NOMO-1 treated with dmso at 0.1 percent for 144 hours (cell line): ENCODE measurements at regions not wholly inside any gene's neighbourhood (a gene's known extent, or its start where the extent isn't known, plus 50 kb on each side); places are given as distances from the start of the nearest gene placed in this dataset.
A peak's percentile ranks its signal among the peaks of the same experiment; 100 is the strongest.
"Not testable (repeated sequence)": the region's sequence is repeated elsewhere in the genome, so short reads cannot be mapped to it uniquely, and the experiment has no call there.

Source experiments
- DNase-seq: peaks from one replicate; lab custom pipeline; 2025; ENCODE audit not compliant: unreplicated experiment; lab: John Stamatoyannopoulos, UW

GRCh38 chr1:221978631-221979334 is 236.9 kb upstream of the DUSP10 start:
- not testable (repeated sequence) for DNase-seq

- not testable (repeated sequence) for DNase-seq
These were observed 231.9 kb upstream of the DUSP10 start for GRCh38 chr1:221973787-221974186.

- DNase-seq: no peak
These were observed 230.7 kb upstream of the DUSP10 start for GRCh38 chr1:221972276-221973235.

DNA sequence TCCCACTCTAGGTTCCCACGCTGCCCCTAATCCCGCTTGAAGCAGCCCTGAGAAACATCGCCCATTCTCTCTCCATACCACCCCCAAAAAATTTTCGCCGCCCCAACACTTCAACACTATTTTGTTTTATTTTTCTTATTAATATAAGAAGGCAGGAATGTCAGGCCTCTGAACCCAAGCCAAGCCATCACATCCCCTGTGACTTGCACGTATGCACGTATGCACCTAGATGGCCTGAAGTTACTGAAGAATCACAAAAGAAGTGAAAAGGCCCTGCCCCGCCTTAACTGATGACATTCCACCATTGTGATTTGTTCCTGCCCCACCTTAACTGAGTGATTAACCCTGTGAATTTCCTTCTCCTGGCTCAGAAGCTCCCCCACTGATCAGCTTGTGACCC is 229.1 kb upstream of the DUSP10 start:
- not testable (repeated sequence) for DNase-seq

DNA sequence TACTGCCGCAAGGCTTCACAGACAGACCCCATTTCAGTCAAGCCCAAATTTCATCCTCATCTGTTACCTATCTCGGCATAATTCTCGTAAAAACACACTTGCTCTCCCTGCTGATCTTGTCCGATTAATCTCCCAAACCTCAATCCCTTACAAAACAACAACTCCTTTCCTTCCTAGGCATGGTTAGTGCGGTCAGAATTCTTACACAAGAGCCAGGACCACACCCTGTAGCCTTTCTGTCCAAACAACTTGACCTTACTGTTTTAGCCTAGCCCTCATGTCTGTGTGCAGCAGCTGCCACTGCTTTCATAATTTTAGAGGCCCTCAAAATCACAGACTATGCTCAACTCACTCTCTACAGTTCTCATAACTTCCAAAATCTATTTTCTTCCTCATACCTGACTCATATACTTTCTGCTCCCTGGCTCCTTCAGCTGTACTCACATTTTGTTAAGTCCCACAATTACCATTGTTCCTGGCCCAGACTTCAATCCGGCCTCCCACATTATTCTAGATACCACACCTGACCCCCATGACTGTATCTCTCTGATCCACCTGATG is 227.5 kb upstream of the DUSP10 start:
- DNase-seq: not testable (repeated sequence)

DNA sequence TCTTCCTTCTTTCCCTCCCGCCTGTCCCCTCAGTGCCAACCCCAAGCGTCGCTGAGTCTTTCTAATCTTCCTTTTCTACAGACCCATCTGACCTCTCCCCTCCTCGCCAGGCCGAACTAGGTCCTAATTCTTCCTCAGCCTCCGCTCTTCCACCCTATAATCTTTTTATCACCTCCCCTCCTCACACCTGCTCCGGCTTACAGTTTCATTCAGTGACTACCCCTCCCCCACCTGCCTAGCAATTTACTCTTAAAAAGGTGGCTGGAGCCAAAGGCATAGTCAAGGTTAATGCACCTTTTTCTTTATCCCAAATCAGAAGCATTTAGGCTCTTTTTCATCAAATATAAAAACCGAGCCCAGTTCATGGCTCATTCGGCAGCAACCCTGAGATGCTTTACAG is 225.6 kb upstream of the DUSP10 start:
- not testable (repeated sequence) for DNase-seq

GRCh38 chr1:221966888-221967287 is 225.0 kb upstream of the DUSP10 start:
- DNase-seq: not testable (repeated sequence)

GRCh38 chr1:221965891-221966290 is 224.0 kb upstream of the DUSP10 start:
- not testable (repeated sequence) for DNase-seq

DNA sequence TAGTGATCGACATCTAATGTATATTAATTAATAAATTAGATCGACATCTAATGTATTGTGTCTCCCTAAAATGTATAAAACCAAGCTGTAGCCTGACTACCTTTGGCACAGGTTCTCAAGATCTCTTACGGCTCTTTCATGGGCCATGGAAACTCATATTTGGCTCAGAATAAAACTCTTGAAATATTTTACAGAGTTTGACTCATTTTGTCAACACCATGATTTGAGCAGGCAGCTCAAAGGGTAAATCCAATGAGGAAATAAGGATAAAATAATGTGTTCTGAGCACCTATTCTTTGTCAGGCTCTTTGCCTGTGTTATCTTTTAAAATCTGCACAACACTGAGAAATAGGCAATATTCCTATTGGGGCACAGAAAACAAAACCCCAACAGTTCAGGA is 223.4 kb upstream of the DUSP10 start:
- no peak for DNase-seq

DNA sequence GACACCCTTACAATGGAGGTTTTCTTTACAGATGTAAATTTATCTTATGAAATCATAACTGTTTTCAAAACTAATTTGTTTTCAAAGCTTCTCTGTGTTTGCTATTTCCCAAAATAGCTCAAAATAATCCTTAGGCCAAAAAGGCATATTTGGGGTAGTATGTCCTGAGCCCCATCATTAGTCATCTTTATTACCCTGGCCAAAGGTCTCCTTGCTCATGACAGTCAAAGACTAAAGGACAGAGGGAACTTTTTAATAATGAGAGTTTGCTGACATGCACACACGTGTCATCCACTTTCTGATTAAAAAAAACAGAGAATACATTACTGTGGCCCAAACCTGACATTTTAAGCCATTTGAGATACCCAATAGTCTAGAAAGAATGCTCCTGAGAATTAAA is 221.9 kb upstream of the DUSP10 start:
- no peak for DNase-seq

- DNase-seq: no peak
These were observed 220.5 kb upstream of the DUSP10 start for GRCh38 chr1:221962385-221962784.

DNA sequence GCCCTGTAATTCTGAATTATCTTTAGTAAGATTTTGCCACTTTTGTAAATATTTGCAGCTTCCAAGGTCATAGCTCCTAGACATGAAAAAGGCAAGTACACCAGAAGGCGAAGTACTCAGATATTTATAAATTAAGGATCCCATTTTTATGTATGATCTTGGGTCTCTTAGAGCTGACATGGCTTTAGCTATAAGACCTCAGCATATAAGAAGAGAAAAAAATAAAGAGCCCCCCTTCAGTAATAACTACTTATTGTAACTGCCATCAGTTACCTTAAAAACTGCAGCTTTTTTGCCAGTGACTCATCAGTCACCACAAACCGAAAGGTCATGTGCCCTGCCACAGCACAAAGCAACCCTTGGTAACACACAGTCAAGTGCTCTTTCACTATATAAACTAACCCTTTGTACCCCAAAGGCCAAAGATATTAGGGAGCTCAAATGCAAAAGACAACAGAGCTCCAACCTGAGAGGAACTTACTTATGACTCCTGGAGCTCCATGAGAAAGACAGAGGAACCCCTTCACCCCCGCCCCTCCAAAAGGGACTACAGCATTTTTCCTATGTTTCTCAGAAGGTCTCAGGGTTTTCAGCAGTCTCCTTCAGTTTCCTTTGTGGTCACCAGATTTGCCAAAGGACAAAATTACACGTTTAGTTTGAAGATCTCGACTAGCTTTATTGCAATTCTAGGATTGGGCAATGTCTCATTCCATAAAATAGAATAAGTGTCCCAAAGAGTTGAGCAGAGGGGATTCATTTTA is 219.8 kb upstream of the DUSP10 start:
- DNase-seq: peak; percentile 68

DNA sequence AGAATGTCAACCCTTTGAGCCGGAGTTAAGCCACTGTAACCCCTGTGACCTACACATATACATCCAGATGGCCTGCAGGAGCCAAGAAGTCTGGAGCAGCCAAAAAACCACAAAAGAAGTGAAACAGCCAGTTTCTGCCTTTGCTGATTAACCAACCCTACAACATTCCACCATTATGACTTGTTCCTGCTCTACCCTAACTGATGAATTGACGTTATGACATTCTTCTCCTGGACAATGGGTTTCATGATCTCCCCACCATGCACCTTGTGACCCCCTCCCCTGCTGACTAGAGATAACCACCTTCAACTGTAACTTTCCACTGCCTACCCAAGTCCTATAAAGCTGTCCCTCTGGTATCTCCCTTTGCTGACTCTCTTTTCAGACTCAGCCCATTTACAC is 216.3 kb upstream of the DUSP10 start:
- not testable (repeated sequence) for DNase-seq

GRCh38 chr1:221957350-221957749 is 215.5 kb upstream of the DUSP10 start:
- not testable (repeated sequence) for DNase-seq

DNA sequence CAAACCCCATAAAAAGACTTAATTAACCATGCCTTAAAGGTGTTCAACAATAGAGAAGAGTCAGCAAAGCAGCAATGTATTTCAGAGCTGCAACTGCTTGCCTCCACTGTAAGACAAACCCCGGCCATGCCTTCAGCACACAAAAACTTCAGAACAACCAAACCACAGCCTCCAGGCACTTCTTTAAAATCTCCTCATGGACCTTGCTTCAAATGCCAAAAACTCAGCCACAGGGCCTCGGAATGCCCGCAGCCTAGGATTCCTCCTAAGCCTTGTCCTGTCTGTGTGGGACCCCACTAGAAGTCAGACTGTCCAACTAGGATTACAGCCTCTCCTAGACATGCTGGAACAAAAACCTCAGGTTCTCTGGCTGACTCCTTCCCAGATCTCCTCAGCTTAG is 208.1 kb upstream of the DUSP10 start:
- DNase-seq: no peak

DNA sequence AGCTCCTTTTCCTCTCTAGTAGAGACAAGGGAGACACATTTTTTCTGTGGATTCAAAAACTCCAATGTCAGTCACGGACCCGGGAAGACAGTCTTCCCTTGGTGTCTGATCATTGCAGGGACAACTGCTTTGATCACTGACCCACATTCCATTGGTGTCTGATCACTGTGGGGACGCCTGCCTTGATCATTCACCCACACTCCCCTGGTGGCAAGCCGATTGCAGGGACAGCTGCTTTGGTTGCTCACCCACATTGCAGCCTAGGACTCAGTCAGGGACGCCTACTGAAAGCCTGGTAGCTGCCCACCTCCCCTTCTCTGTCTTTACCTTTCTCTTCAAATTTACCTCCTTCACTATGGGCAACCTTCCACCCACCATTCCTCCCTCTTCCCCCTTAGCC is 206.6 kb upstream of the DUSP10 start:
- DNase-seq: no peak

DNA sequence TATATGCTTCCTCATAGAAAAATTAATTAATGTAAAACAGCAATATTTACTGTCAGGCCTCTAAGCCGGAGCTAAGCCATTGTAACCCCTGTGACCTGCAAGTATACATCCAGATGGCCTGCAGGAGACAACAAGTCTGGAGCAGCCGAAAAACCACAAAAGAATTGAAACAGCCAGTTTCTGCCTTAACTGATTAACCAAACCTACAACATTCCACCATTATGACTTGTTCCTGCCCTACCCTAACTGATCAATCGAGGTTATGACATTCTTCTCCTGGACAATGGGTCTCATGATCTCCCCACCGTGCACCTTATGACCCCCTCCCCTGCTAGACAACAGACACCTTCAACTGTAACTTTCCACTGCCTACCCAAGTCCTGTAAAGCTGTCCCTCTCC is 205.8 kb upstream of the DUSP10 start:
- no peak for DNase-seq

DNA sequence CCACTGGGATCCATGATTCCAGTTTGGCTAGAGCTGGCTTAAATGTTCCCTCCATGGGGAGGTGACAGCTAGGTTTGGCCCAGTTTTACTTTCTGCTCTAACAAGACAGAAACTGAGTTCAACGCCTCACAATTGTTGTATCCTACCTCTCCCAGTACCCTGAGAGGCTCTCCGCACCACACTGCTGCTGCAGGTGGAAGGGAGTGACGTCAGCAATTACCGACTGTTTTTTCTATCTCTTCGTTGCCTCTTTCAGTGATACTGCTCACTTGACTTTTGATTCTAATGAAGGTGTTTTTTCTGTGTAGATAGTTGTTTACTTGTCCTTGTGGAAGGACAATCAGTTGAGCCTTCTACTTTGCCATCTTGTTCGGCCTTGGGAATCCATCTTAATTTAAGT is 204.9 kb upstream of the DUSP10 start:
- no peak for DNase-seq

GRCh38 chr1:221945669-221946068 is 203.8 kb upstream of the DUSP10 start:
- DNase-seq: no peak

- no peak for DNase-seq
These were observed 202.5 kb upstream of the DUSP10 start for GRCh38 chr1:221944247-221944870.

DNA sequence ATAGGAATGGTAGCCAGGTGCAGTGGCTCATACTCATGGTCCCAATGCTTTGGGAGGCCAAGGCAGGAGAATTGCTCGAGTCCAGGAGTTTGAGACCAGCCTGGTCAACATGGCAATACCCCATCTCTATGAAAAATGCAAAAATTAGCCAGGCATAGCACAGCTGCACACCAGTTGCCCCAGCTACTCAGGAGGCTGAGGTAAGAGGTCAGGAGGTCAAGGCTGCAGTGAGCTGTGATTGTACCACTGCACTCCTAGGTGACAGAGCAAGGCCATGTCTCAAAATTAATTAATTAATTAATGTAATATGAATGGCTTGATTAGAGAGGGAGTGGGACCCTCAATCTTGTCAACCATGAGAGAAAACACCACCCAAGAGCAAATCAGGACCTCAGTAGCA is 198.7 kb upstream of the DUSP10 start:
- no peak for DNase-seq
